ENCODE measurements at regions not wholly inside any gene's neighbourhood (a gene's known extent, or its start where the extent isn't known, plus 50 kb on each side); places are given as distances from the start of the nearest gene placed in this dataset.

GRCh38 chrX:125744914-125745313 is 421.2 kb downstream of the DCAF12L2 start:
- no peak; the same call in 1 of the 2 replicates for TF ChIP-seq CTCF (conservative IDR thresholded peaks at IDR 0.05; ENCODE audit: low read depth, low read length)
- no peak for TF ChIP-seq EZH2 (IDR thresholded peaks at IDR 0.05; ENCODE audit: low read length, unreplicated experiment)
